Activated T-cell treated with anti-CD3 and anti-CD28 coated beads for 24 hours (primary cell): ENCODE measurements at regions not wholly inside any gene's neighbourhood (a gene's known extent, or its start where the extent isn't known, plus 50 kb on each side); places are given as distances from the start of the nearest gene placed in this dataset.

Experiments used
- DNase-seq: peaks from one replicate; pipeline ENCODE4 v3.0.0-alpha.2; 2020; ENCODE audit warnings: low read depth

DNA sequence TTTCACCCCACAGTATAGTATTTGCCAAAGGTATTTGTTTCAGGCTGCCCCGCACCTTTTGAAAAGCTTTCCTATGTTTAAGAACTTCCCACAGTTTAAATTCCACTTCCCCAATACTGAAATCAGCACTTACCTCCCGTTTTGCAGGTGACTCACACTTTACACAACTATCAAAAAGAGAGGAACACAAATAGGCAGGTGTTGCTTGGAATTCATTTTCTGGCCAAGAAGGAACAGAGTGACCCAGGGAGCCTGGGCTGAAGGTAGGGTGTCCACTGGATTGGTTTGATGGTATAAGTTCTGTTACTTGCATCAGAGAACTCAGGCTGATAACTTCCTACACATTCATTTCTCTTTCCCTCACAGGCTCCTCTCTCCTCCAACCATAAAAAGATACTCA is 60.1 kb upstream of the SLC30A5 start:
- DNase-seq, result no peak

DNA sequence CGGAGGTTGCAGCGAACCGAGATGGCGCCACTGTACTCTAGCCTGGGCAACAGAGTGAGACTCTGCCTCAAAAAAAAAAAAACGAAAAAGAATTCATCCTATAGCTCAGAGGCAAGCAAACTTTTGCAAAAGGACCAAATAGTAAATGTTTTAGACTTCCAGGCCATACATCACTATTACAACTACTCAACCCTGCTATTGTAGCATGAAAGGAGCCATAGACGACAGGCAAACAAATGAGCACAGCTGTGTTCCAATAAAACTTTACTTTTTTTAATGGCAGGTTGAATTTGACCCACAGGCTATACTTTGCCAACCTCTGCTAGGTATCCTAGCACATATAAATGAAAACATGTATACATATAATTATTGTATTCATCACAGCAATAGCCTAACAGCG is 58.9 kb upstream of the SLC30A5 start:
- DNase-seq, result no peak

DNA sequence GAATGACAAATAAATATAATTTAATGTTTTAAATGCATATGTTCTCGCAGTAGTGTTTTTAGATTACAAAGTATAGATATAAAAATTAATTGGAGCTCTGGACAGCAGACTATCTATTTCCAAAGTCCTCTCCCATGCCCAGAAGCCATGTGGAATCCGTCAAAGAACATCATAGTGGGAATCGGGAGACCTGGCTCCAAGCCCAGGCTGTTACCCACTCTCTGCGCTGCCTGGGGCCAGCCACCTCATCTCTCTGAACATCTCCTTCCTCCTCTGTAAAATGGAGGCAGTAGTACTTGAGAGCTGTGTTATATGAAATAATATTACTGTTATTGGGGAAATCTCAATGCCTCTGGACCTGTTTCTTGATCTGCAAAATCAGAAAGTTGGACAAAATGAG is 58.1 kb upstream of the SLC30A5 start:
- DNase-seq, result no peak

DNA sequence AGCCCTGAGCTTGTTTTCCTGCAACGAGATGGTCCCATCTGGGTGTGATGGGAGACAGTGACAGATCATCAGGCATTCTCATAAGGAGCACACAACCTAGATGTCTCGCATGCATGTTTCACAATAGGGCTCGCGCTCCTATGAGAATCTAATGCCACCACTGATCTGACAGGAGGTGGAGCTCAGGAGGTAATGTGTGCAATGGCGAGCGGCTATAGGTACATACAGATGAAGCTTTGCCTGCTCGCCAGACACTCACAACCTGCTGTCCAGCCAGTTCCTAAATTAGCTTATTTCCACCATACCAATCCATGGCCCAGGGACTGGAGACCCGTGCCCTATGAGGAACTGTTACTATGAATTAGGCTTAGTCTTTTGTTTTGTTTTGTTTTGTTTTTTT is 55.3 kb upstream of the SLC30A5 start:
- DNase-seq, result no peak

DNA sequence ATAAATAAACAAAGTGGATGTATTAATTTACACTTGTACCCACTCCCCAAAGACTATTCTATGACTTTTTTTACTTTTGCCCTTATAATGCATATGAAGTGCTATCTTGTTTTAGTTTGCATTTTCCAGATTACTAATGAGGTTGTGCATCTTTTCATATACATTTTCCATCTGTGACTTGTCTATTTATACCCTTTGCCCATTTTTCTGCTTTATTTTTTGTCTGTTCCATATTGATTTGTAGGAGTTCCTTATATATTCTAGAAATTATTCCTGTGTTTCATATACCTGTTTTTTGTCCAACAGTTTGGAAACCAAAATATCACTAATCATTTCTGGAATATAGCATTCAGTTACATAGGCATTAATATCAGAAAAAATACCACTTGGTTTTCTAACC is 54.0 kb upstream of the SLC30A5 start:
- DNase-seq, result no peak

DNA sequence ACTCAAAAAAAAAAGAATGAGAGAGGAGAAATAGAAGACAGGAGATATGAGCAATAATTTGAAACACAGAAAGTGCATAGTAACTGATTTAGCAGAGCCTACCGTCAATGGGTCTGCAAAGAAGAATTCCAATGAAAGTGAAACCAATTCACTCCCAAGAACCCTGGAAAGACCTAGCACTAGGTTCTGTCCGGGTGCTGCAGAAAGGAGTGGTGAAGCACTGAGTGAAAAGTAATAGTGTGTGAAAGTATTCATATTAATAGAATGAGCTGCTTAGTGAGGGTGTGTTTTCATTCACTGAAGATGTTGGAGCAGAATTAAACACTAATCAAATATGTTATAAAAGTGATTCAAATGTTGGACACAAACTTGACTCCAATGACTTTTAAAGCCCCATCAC is 51.3 kb upstream of the SLC30A5 start:
- DNase-seq, result no peak

DNA sequence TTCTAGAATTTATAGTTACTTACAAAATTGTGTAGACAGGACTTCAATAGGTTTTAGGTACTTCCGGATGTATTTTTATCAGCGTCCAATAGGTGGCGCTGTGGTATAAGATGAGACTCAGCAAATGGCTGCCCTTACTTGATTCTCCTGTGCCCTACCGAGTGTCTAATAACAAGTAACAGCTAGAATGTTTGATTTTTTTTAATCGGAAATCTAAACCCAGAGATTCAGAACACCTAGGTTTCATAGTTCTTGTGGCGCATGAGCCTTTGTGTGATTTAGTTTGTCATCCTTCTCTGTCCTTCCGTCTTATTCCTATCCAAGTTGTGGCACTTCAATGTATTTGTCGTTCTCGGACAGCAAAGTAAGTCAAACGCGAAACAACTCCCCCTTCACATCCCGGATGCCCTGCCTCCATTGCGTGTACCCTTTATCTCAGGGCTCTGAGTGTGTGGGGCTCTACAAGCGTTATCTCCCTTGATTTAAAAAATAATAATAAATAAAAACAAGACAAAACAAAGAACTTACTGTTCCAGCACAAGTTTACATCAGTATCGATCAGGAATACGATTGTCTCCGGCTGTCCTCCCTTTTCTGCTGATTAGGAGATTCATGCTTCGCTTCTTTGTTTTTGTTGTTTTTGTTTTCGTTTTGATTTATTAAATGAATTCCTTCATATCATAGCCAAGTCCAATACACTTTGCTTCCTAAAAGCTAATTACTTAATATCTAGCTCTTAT is 50.7 kb upstream of the SLC30A5 start:
- peak; percentile 80 for DNase-seq

DNA sequence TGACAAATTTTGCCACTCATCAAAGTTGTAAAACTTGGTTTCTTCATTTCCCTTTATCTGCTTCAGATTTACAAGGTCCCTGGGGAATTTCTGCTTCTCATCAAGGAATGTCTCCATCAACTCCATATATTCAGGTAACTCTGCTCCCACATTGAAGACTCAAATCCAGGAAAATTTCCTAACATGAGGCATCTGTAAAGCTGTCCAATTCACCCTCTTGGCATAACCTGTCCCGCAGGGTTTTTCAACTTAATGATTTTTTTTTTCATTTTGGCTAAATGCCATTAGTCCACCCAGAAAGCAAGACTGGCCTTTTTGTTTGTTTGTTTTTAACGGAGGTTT is 50.2 kb upstream of the SLC30A5 start:
- DNase-seq, result no peak
